ENCODE measurements at regions not wholly inside any gene's neighbourhood (a gene's known extent, or its start where the extent isn't known, plus 50 kb on each side); places are given as distances from the start of the nearest gene placed in this dataset.
A peak's percentile ranks its signal among the peaks of the same experiment; 100 is the strongest.
"Not testable (repeated sequence)": the region's sequence is repeated elsewhere in the genome, so short reads cannot be mapped to it uniquely, and the experiment has no call there.

GRCh38 chr5:102554082-102554481, 55.3 kb upstream of the SLCO6A1 start:
- DNase-seq = peak; percentile 42

- DNase-seq = no peak
Observed at GRCh38 chr5:102554728-102555127, 55.9 kb upstream of the SLCO6A1 start.

GRCh38 chr5:102561894-102562760, 63.3 kb upstream of the SLCO6A1 start:
- no peak for DNase-seq

- DNase-seq = no peak
Observed at GRCh38 chr5:102570747-102571146, 71.9 kb upstream of the SLCO6A1 start.

GRCh38 chr5:102578362-102578761, 79.6 kb upstream of the SLCO6A1 start:
- no peak for DNase-seq

GRCh38 chr5:102579379-102579778, 80.6 kb upstream of the SLCO6A1 start:
- no peak for DNase-seq

GRCh38 chr5:102581011-102581410, 82.2 kb upstream of the SLCO6A1 start:
- DNase-seq = no peak

GRCh38 chr5:102582696-102583095, 83.9 kb upstream of the SLCO6A1 start:
- DNase-seq = no peak

GRCh38 chr5:102583276-102584124, 84.7 kb upstream of the SLCO6A1 start:
- no peak for DNase-seq

- DNase-seq = no peak
Observed at GRCh38 chr5:102589661-102590060, 90.9 kb upstream of the SLCO6A1 start.

- no peak for DNase-seq
Observed at GRCh38 chr5:102590467-102590866, 91.7 kb upstream of the SLCO6A1 start.

GRCh38 chr5:102591650-102592049, 92.8 kb upstream of the SLCO6A1 start:
- no peak for DNase-seq

GRCh38 chr5:102592586-102592985, 93.8 kb upstream of the SLCO6A1 start:
- not testable (repeated sequence) for DNase-seq

- no peak for DNase-seq
Observed at GRCh38 chr5:102594192-102594591, 95.4 kb upstream of the SLCO6A1 start.

- no peak for DNase-seq
Observed at GRCh38 chr5:102595332-102595731, 96.5 kb upstream of the SLCO6A1 start.

- no peak for DNase-seq
Observed at GRCh38 chr5:102596113-102596512, 97.3 kb upstream of the SLCO6A1 start.

- no peak for DNase-seq
Observed at GRCh38 chr5:102596951-102597350, 98.2 kb upstream of the SLCO6A1 start.

GRCh38 chr5:102599289-102599688, 100.5 kb upstream of the SLCO6A1 start:
- DNase-seq = no peak

GRCh38 chr5:102600964-102601363, 102.2 kb upstream of the SLCO6A1 start:
- no peak for DNase-seq

GRCh38 chr5:102603670-102604069, 104.9 kb upstream of the SLCO6A1 start:
- DNase-seq = no peak

- DNase-seq = no peak
Observed at GRCh38 chr5:102608414-102608813, 109.6 kb upstream of the SLCO6A1 start.

- DNase-seq = no peak
Observed at GRCh38 chr5:102611312-102611711, 112.5 kb upstream of the SLCO6A1 start.

GRCh38 chr5:102613661-102614060, 114.9 kb upstream of the SLCO6A1 start:
- no peak for DNase-seq

Measured in NCI-H187 treated with DMSO at 0.1 percent for 48 hours (cell line).